Fibroblast of skin of right biceps (primary cell): ENCODE measurements at regions not wholly inside any gene's neighbourhood (a gene's known extent, or its start where the extent isn't known, plus 50 kb on each side); places are given as distances from the start of the nearest gene placed in this dataset.
"Not testable (repeated sequence)": the region's sequence is repeated elsewhere in the genome, so short reads cannot be mapped to it uniquely, and the experiment has no call there.

Source experiments
- DNase-seq: peaks from one replicate; pipeline ENCODE4 v3.0.0-alpha.2; 2013

DNA sequence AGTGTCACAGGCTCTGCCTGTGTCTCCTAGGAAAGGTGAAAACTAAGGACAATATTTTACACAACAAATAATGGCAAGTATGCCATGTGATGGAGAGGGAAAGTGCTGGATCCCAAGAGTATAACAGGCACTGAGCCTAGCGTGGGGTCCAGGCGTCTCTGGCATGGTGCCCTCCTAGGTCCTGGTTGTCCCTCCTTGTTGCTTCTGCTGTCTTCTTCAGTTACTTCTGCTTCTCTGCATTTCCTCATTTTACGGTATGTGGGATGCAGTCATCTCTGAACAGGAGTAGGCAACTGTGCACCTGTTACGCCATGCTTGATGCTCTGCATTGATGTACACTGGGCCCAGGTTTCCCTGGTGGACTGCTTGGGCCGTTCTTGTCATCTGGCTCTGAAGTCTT is 1480.8 kb downstream of the FOXD4L5 start:
- DNase-seq = not testable (repeated sequence)

GRCh38 chr9:63794081-63794685 is 1490.8 kb downstream of the FOXD4L5 start:
- not testable (repeated sequence) for DNase-seq

DNA sequence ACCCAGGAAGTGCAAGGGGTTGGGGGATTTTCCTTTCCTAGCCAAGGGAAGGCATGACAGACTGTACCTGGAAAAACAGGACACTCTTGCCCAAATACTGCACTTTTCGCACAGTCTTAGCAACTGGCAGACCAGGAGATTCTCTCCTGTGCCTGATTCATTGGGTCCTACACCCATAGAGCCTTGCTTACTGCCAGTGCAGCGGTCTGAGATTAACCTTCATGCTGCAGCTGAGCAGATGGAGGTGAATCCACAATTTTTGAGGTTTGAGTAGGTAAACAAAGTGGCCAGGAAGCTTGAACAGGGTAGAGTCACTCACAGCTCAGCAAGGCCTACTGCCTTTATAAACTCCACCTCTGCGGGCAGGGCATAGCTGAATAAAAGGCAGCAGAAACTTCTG is 1497.6 kb downstream of the FOXD4L5 start:
- not testable (repeated sequence) for DNase-seq

- DNase-seq = not testable (repeated sequence)
Measured at GRCh38 chr9:63785059-63785458, 1500.0 kb downstream of the FOXD4L5 start.

GRCh38 chr9:63784421-63784820 is 1500.6 kb downstream of the FOXD4L5 start:
- DNase-seq = not testable (repeated sequence)

DNA sequence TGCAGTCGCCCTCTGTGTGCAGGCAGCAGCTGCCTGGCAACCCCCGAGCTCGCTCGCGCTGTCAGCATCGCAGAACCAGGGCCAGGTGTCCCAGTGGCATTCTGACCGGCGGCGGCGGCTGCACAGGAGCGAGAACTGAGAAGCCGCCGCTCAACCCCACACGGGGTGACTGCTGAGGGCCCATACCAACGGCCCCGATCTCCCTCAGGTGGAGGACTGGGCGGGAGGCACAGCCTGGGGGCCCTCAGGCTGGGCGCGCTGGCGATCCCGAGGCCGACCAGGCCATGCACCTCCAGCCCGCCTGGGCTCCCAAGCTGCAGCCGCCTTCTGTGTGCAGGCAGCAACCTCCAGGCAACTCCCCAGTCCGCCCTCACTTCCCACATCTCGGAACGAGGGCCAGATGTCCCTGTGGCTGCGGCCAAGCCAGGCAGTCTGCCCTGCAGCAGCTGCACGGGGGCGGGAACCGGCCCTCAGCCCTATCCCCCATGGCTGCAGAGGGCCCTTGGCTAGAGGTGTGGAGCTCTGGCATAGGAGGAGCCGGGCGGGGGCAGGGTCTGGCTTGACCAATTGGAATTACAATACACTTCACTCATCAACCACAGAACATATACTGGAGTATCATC is 1503.1 kb downstream of the FOXD4L5 start:
- not testable (repeated sequence) for DNase-seq

- DNase-seq = not testable (repeated sequence)
Measured at GRCh38 chr9:63781390-63781789, 1503.6 kb downstream of the FOXD4L5 start.

GRCh38 chr9:63776220-63776619 is 1508.8 kb downstream of the FOXD4L5 start:
- not testable (repeated sequence) for DNase-seq

DNA sequence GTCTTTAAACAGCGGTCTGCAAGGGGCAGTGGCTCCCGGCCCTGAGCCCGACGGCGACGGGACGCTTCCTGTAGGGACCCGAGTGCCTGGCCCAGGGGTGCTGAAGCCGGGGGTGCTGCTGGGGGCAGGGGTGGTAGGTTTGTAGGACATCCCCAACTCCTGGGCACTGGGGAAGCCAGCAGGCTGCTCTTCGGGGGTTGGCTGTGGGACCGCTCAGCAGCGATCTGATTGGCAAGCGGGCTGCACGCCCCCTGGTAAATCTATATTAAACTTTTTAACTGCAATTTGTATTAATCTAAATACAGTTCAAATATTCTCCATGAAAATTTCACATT is 1510.0 kb downstream of the FOXD4L5 start:
- not testable (repeated sequence) for DNase-seq

- not testable (repeated sequence) for DNase-seq
Measured at GRCh38 chr9:63774369-63775091, 1510.5 kb downstream of the FOXD4L5 start.

- DNase-seq = not testable (repeated sequence)
Measured at GRCh38 chr9:63762230-63762629, 1522.8 kb downstream of the FOXD4L5 start.

GRCh38 chr9:63729021-63729420 is 1556.0 kb downstream of the FOXD4L5 start:
- DNase-seq = not testable (repeated sequence)

GRCh38 chr9:63728287-63728686 is 1556.7 kb downstream of the FOXD4L5 start:
- no peak for DNase-seq

- DNase-seq = not testable (repeated sequence)
Measured at GRCh38 chr9:63708285-63708684, 1576.7 kb downstream of the FOXD4L5 start.

DNA sequence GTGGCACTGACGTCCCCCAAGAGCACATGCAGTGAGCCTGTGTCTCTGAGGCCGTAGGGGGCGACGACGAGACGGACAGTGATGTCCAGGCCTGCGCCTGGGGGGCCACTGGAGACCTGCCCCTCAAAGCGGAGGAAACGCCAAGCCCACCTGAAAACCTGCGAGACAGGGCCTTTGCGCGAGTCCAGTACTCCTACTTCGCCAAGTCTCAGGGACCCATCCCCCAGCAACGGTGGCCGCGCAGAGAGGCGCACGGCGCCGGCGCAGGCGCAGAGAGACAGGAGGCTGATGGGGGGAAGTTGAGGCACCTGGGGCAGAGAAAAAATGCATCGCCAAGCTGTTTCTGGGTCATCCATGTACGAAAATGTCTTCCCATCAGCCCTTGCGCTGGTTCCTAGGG is 1580.6 kb downstream of the FOXD4L5 start:
- not testable (repeated sequence) for DNase-seq

- peak; percentile 0 for DNase-seq
Measured at GRCh38 chr9:63703670-63704069, 1581.3 kb downstream of the FOXD4L5 start.

DNA sequence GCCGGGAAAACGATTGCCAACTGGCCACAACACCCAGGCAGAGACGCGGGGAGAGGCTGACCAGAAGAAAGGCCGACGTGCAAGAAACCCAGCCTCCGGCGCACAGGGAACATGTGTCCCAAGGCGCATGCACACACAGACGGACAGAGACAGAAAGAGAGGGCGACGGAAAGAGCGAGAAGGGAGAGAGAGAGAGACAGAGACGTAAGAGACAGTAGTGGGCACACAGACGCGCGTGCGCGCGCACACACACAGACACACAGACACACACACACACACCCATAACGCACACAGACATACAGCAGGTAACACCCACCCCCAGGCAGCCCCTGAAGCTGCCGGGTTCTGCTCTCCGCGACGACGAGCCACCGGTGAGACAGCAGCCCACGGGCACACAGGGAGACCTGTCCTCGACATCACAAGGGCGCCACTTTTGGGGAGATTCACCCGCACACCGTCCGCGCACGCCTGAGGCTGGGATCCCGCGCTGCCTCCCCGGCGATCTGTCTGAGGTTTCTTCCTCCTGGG is 1581.8 kb downstream of the FOXD4L5 start:
- not testable (repeated sequence) for DNase-seq
